Mammary epithelial cell (primary cell): ENCODE measurements at regions not wholly inside any gene's neighbourhood (a gene's known extent, or its start where the extent isn't known, plus 50 kb on each side); places are given as distances from the start of the nearest gene placed in this dataset.

Experiments used
- EZH2 ChIP-seq: IDR thresholded peaks from 2 replicates; pipeline ENCODE4 v1.6.1; 2012; ENCODE audit warnings: low read length, inconsistent platforms, borderline replicate concordance
- TF ChIP-seq, protein P1 (sequence below), 2 donors: IDR thresholded peaks in 1 of 2; conservative IDR thresholded peaks in 1 of 2; 2 replicates each; pipeline ENCODE4 v1.5.1; 2011 to 2012; ENCODE audit warnings: inconsistent platforms in 2 of 2, low read length in 2 of 2, mild to moderate bottlenecking in 2 of 2, control low read depth in 1 of 2, low read depth in 1 of 2; ENCODE audit not compliant: insufficient read depth in 1 of 2; ENCODE audit errors: extremely low read depth in 1 of 2

DNA sequence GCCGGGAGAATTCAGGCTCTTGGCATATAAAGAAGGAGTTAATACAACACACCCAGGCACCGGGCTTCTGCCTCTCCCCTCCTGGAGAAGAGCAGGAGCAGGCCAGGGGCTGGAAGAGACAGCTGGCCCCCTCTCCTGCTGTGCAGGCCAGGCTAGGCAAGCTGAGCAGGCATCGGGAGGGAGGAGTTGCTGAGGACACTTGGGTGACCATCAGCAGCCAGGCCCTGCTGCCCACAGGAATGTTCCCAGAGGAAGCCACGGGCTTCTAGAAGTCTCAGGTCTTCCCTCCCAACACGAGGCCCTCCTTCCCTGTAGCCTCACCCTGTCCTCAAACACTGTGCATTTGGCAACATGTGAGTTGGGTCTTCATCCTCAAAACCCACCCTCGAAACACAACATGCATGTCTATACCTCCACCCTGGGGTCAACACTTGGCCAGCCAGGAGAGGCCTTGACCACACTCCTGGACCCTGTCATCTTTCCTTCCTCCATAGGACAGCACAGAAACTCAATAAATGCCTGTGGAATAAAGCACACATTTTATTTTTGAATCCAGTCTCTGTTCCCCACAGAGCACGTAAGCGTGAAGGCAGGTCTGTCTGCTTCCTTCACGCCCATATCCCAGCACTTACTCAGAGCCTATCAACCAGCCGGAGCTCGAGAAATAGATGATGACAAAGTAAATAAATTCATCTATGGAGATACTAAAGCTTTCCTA, 433.8 kb upstream of the ID2 start:
- TF ChIP-seq, protein P1, sequence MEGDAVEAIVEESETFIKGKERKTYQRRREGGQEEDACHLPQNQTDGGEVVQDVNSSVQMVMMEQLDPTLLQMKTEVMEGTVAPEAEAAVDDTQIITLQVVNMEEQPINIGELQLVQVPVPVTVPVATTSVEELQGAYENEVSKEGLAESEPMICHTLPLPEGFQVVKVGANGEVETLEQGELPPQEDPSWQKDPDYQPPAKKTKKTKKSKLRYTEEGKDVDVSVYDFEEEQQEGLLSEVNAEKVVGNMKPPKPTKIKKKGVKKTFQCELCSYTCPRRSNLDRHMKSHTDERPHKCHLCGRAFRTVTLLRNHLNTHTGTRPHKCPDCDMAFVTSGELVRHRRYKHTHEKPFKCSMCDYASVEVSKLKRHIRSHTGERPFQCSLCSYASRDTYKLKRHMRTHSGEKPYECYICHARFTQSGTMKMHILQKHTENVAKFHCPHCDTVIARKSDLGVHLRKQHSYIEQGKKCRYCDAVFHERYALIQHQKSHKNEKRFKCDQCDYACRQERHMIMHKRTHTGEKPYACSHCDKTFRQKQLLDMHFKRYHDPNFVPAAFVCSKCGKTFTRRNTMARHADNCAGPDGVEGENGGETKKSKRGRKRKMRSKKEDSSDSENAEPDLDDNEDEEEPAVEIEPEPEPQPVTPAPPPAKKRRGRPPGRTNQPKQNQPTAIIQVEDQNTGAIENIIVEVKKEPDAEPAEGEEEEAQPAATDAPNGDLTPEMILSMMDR (conservative IDR thresholded peaks at IDR 0.05 in 1 of 2, IDR thresholded peaks at IDR 0.05 in 1 of 2; ENCODE audit: extremely low read depth in 1 of 2, insufficient read depth in 1 of 2, low read depth in 1 of 2, low read length in 2 of 2), result no peak
- no peak for TF ChIP-seq EZH2
